Peyer's patch (tissue), 4 donors: ENCODE measurements at regions not wholly inside any gene's neighbourhood (a gene's known extent, or its start where the extent isn't known, plus 50 kb on each side); places are given as distances from the start of the nearest gene placed in this dataset.

Experiments
- DNase-seq, 3 donors: peaks; one replicate each; pipeline ENCODE4 v3.0.0-alpha.2; 2017 to 2019
- H3K27ac ChIP-seq, 4 donors: fragments of 200-600 bp; sonication (generic); one replicate each; pipeline ENCODE4 v1.5.1; 2016 to 2019
- H3K27me3 ChIP-seq, 2 donors: fragments of 200-600 bp; sonication (generic); one replicate each; pipeline ENCODE4 v1.5.1; 2019
- H3K36me3 ChIP-seq, 3 donors: fragments of 200-600 bp; sonication (generic); one replicate each; pipeline ENCODE4 v1.5.1; 2016 to 2019
- H3K4me1 ChIP-seq, 4 donors: fragments of 200-600 bp; sonication (generic); one replicate each; pipeline ENCODE4 v1.5.1; 2016 to 2019
- H3K4me3 ChIP-seq, 4 donors: fragments of 200-600 bp; sonication (generic); 1 replicate in 3 of 4; 2 replicates in 1 of 4; pipeline ENCODE4 v1.5.1; 2016 to 2019; ENCODE audit warnings: mild to moderate bottlenecking in 1 of 4
- H3K9me3 ChIP-seq, 4 donors: fragments of 200-600 bp; sonication (generic); one replicate each; pipeline ENCODE4 v1.5.1; 2016 to 2019; ENCODE audit warnings: mild to moderate bottlenecking in 1 of 4
- CTCF ChIP-seq, 6 experiments: fragments of 450-650 bp in 4 of 6; fragments of 200-600 bp in 2 of 6; sonication (generic) in 1 of 6; IDR thresholded peaks; one replicate each; pipeline ENCODE4 v1.5.1; 2017 to 2019; ENCODE audit warnings: antibody characterized with exemption in 6 of 6, mild to moderate bottlenecking in 3 of 6, moderate library complexity in 1 of 6
- POLR2A ChIP-seq, 2 donors: fragments of 450-650 bp; IDR thresholded peaks; one replicate each; pipeline ENCODE4 v1.5.1; 2017; ENCODE audit warnings: antibody characterized with exemption in 2 of 2, mild to moderate bottlenecking in 2 of 2, moderate library complexity in 2 of 2

DNA sequence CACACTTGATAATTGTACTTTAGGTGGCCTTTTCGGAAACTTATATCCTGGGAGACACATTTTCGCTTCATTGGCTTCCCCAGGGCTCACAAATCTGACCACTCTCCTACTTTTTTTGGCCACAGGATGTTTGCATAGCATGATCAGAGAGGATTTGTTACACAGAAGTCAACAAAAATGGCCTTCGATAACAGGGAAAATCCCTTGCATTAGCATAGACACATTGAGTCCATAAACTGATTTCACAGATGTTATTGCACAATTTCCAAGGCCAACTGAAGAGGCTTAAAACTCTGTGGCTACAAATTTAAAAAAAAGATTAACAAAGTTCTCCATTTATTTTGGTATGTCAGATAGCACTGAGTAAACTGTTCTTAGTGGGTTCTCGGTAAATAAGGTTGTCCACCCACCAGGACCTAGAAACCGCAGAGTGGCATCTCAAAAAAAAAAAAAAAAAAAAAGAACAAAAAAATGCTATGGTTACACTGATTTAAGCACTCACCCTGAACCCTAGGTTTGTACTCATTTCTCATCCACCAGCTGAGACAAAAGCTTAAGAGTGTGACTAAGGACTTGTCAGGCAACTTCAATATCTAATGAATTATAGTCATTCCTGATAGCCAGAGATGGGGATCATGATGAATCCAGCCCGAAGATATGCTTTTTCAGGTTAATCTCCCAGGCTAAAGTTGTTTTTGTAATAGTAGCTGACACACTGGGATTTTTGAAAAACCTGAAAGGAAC, 188.9 kb upstream of the SYNPR start:
- TF ChIP-seq CTCF (IDR thresholded peaks at IDR 0.05) = no peak
- TF ChIP-seq POLR2A (IDR thresholded peaks at IDR 0.05) = no peak
- Histone ChIP-seq H3K27me3 (no peaks in the 10 kb centered on the region), H3K27ac (no peak overlapping the region), H3K4me3 (no peak overlapping the region), H3K9me3 (no peaks in the 10 kb centered on the region), H3K4me1 (no peaks in the 10 kb centered on the region), H3K36me3 (no peaks in the 10 kb centered on the region)
- DNase-seq = no peak

- Histone ChIP-seq H3K27me3 (no peaks in the 10 kb centered on the region), H3K27ac (no peak overlapping the region), H3K36me3 (no peaks in the 10 kb centered on the region), H3K4me1 (no peaks in the 10 kb centered on the region), H3K4me3 (no peak overlapping the region), H3K9me3 (no peaks in the 10 kb centered on the region)
- DNase-seq = no peak
- TF ChIP-seq POLR2A (IDR thresholded peaks at IDR 0.05) (no peak), CTCF (IDR thresholded peaks at IDR 0.05) (no peak)
Observed at GRCh38 chr3:63089751-63090132, 188.4 kb upstream of the SYNPR start.

GRCh38 chr3:63090656-63091055, 187.5 kb upstream of the SYNPR start:
- TF ChIP-seq POLR2A (IDR thresholded peaks at IDR 0.05) (no peak), CTCF (IDR thresholded peaks at IDR 0.05) (no peak)
- H3K36me3 ChIP-seq = no peaks in the 10 kb centered on the region
- no peaks in the 10 kb centered on the region for H3K4me1 ChIP-seq
- no peak overlapping the region for H3K4me3 ChIP-seq
- H3K9me3 ChIP-seq = no peaks in the 10 kb centered on the region
- no peak overlapping the region for H3K27ac ChIP-seq
- DNase-seq = no peak
- H3K27me3 ChIP-seq = no peaks in the 10 kb centered on the region

DNA sequence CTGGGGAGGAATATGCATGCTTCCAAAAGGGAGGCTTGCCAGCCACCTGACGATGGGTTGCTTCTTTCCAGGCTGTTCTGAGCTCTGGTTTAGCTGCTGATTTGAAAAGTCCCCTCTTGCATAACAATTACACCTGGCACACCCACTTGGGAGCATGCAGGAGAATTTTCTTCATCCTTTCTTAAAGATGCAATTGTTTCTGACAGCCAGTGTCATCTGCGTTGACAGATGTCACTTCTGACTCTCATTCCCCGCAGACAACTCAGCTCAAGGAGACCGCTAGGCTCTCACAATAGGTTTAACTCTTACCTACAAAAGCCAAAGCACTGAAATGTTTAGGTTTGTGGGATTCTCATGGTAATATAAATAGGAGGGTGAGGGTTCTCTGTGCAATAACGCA, 185.6 kb upstream of the SYNPR start:
- Histone ChIP-seq H3K27me3 (no peaks in the 10 kb centered on the region), H3K4me1 (no peaks in the 10 kb centered on the region), H3K4me3 (no peak overlapping the region), H3K9me3 (no peaks in the 10 kb centered on the region), H3K27ac (no peak overlapping the region), H3K36me3 (no peaks in the 10 kb centered on the region)
- no peak for TF ChIP-seq POLR2A (IDR thresholded peaks at IDR 0.05)
- TF ChIP-seq CTCF (IDR thresholded peaks at IDR 0.05) = no peak
- DNase-seq = no peak

GRCh38 chr3:63094642-63095408, 183.3 kb upstream of the SYNPR start:
- no peaks in the 10 kb centered on the region for H3K4me1 ChIP-seq
- no peaks in the 10 kb centered on the region for H3K27me3 ChIP-seq
- H3K36me3 ChIP-seq = no peaks in the 10 kb centered on the region
- no peak overlapping the region for H3K4me3 ChIP-seq
- H3K9me3 ChIP-seq = no peaks in the 10 kb centered on the region
- no peak for TF ChIP-seq POLR2A (IDR thresholded peaks at IDR 0.05)
- no peak for TF ChIP-seq CTCF (IDR thresholded peaks at IDR 0.05)
- DNase-seq = no peak
- no peak overlapping the region for H3K27ac ChIP-seq
